H1 (cell line): ENCODE measurements at regions not wholly inside any gene's neighbourhood (a gene's known extent, or its start where the extent isn't known, plus 50 kb on each side); places are given as distances from the start of the nearest gene placed in this dataset.

Experiments used
- CTCF ChIA-PET: fragments of 300-600 bp; sonication (Branson Sonifier 250); formaldehyde crosslinking; loops from one replicate; lab custom pipeline; 2021; ENCODE audit not compliant: partially characterized antibody; lab: Charles Lee
- POLR2A ChIA-PET: fragments of 300-600 bp; sonication (Branson Sonifier 250); formaldehyde crosslinking; loops from one replicate; lab custom pipeline; 2021; ENCODE audit warnings: inconsistent platforms; ENCODE audit not compliant: partially characterized antibody; lab: Charles Lee
- DNase-seq, 2 experiments: peaks; one replicate each; pipeline versions ENCODE4 v3.0.0 to v3.0.0-alpha.2; 2010 to 2022; ENCODE audit warnings: low spot score in 2 of 2, low read depth in 1 of 2, mixed read lengths in 1 of 2
- FAIRE-seq: peaks from 2 replicates; lab custom pipeline; 2011; peaks lifted over from hg19 to GRCh38; lab: Jason Lieb, UNC
- H2AFZ ChIP-seq: 2 replicates; pipeline ENCODE4 v1.8.1; 2012; ENCODE audit warnings: low read length, inconsistent platforms
- H2AK5ac ChIP-seq: 2 replicates; pipeline ENCODE4 v1.6.1; 2013; ENCODE audit warnings: low read depth, low read length
- H2BK120ac ChIP-seq: replicated peaks from 2 replicates; pipeline ENCODE3; 2013; ENCODE audit warnings: low read depth, low read length, inconsistent platforms
- H2BK12ac ChIP-seq: 2 replicates; pipeline ENCODE4 v1.6.1; 2013; ENCODE audit warnings: low read depth, low read length
- H2BK15ac ChIP-seq: 2 replicates; pipeline ENCODE4 v1.6.1; 2013; ENCODE audit warnings: low read length
- H2BK20ac ChIP-seq: 2 replicates; pipeline ENCODE4 v1.6.1; 2013; ENCODE audit warnings: low read length
- H2BK5ac ChIP-seq: 2 replicates; pipeline ENCODE4 v1.6.1; 2013; ENCODE audit warnings: low read depth, low read length
- H3K14ac ChIP-seq: 2 replicates; pipeline ENCODE4 v1.6.1; 2013; ENCODE audit warnings: inconsistent platforms; ENCODE audit not compliant: insufficient read length
- H3K18ac ChIP-seq: 2 replicates; pipeline ENCODE4 v1.6.1; 2013; ENCODE audit warnings: low read length; ENCODE audit errors: extremely low read depth
- H3K23ac ChIP-seq: 2 replicates; pipeline ENCODE4 v1.6.1; 2013; ENCODE audit warnings: inconsistent platforms; ENCODE audit not compliant: insufficient read length
- H3K23me2 ChIP-seq: 2 replicates; pipeline ENCODE4 v1.6.1; 2013; ENCODE audit warnings: low read depth, low read length
- H3K27ac ChIP-seq: 2 replicates; pipeline ENCODE4 v1.6.1; 2011; ENCODE audit warnings: low read depth, low read length, inconsistent platforms
- H3K27me3 ChIP-seq, 4 experiments: replicated peaks in 1 of 4; 1 replicate in 1 of 4; 2 replicates in 3 of 4; pipeline versions ENCODE4 v1.6.1 to v1.8.1; 2011 to 2013; ENCODE audit warnings: low read length in 3 of 4, mild to moderate bottlenecking in 3 of 4, inconsistent platforms in 2 of 4, mixed read lengths in 2 of 4, moderate library complexity in 1 of 4; ENCODE audit not compliant: control insufficient read depth in 3 of 4, insufficient read depth in 3 of 4; ENCODE audit errors: extremely low read depth in 1 of 4
- H3K36me3 ChIP-seq, 4 experiments: 2 replicates each; pipeline versions ENCODE4 v1.6.1 to v1.8.1; 2011 to 2013; ENCODE audit warnings: mild to moderate bottlenecking in 4 of 4, low read length in 3 of 4, moderate library complexity in 2 of 4, control low read depth in 1 of 4, inconsistent platforms in 1 of 4; ENCODE audit not compliant: insufficient read depth in 4 of 4, control insufficient read depth in 2 of 4
- H3K4ac ChIP-seq: replicated peaks from 2 replicates; pipeline ENCODE3; 2013; ENCODE audit warnings: low read length, low read depth, mixed read lengths, inconsistent platforms; ENCODE audit not compliant: insufficient read length
- H3K4me1 ChIP-seq, 4 experiments: replicated peaks in 1 of 4; 1 replicate in 1 of 4; 2 replicates in 3 of 4; pipeline versions ENCODE4 v1.6.1 to v1.8.1; 2011 to 2013; ENCODE audit warnings: low read length in 3 of 4, inconsistent platforms in 2 of 4, mixed read lengths in 1 of 4; ENCODE audit not compliant: insufficient read depth in 4 of 4, control insufficient read depth in 3 of 4
- H3K4me2 ChIP-seq, 2 experiments: 2 replicates each; pipeline versions ENCODE4 v1.6.1 to v1.8.1; 2011 to 2013; ENCODE audit warnings: low read depth in 2 of 2, low read length in 2 of 2, control low read depth in 1 of 2, inconsistent platforms in 1 of 2, mild to moderate bottlenecking in 1 of 2; ENCODE audit not compliant: insufficient read depth in 1 of 2
- H3K4me3 ChIP-seq, 4 experiments: fragments of 200-600, 300-600 bp in 1 of 4; sonication (generic), shearing (Covaris generic), sonication (Bioruptor Twin) in 1 of 4; 2 replicates each; pipeline versions ENCODE4 v1.5.1 to v1.8.1; 2011 to 2016; ENCODE audit warnings: low read length in 4 of 4, low read depth in 3 of 4, control low read depth in 2 of 4, inconsistent platforms in 2 of 4, mild to moderate bottlenecking in 2 of 4, mixed read lengths in 1 of 4, moderate library complexity in 1 of 4; ENCODE audit not compliant: insufficient read depth in 2 of 4; ENCODE audit errors: extremely low read depth in 1 of 4
- H3K56ac ChIP-seq: replicated peaks from 2 replicates; pipeline ENCODE3; 2013; ENCODE audit warnings: low read depth, mild to moderate bottlenecking, mixed read lengths, low read length, inconsistent platforms; ENCODE audit not compliant: insufficient read length
- H3K79me1 ChIP-seq: 2 replicates; pipeline ENCODE4 v1.6.1; 2013; ENCODE audit warnings: low read depth, low read length, control low read depth
- H3K79me2 ChIP-seq, 2 experiments: 2 replicates each; pipeline versions ENCODE4 v1.6.1 to v1.8.1; 2012 to 2013; ENCODE audit warnings: low read length in 2 of 2, mild to moderate bottlenecking in 2 of 2, inconsistent platforms in 1 of 2; ENCODE audit not compliant: insufficient read depth in 2 of 2, control insufficient read depth in 1 of 2
- H3K9ac ChIP-seq, 4 experiments: replicated peaks in 1 of 4; 1 replicate in 1 of 4; 2 replicates in 3 of 4; pipeline versions ENCODE4 v1.6.1 to v1.8.1; 2011 to 2013; ENCODE audit warnings: low read depth in 3 of 4, low read length in 3 of 4, control low read depth in 2 of 4, mild to moderate bottlenecking in 2 of 4, moderate library complexity in 2 of 4, inconsistent platforms in 1 of 4; ENCODE audit errors: extremely low read depth in 1 of 4
- H3K9me3 ChIP-seq, 2 experiments: 2 replicates each; pipeline versions ENCODE4 v1.6.1 to v1.8.1; 2012 to 2013; ENCODE audit warnings: mild to moderate bottlenecking in 2 of 2, moderate library complexity in 2 of 2, control low read depth in 1 of 2, inconsistent platforms in 1 of 2, low read depth in 1 of 2, low read length in 1 of 2, mixed read lengths in 1 of 2; ENCODE audit not compliant: insufficient read depth in 2 of 2
- H4K20me1 ChIP-seq, 2 experiments: replicated peaks in 1 of 2; 2 replicates each; pipeline versions ENCODE3 to v1.8.1; 2011 to 2013; ENCODE audit warnings: inconsistent platforms in 2 of 2, low read length in 2 of 2, mild to moderate bottlenecking in 1 of 2; ENCODE audit not compliant: insufficient read depth in 2 of 2, control insufficient read depth in 1 of 2
- H4K5ac ChIP-seq: 2 replicates; pipeline ENCODE4 v1.6.1; 2013; ENCODE audit warnings: low read length, low read depth, mixed read lengths, inconsistent platforms; ENCODE audit not compliant: insufficient read length
- H4K8ac ChIP-seq: 2 replicates; pipeline ENCODE4 v1.8.0; 2013; ENCODE audit warnings: mild to moderate bottlenecking, moderate library complexity, low read length, inconsistent platforms; ENCODE audit not compliant: insufficient read depth; ENCODE audit errors: extremely low read depth
- H4K91ac ChIP-seq: replicated peaks from 2 replicates; pipeline ENCODE3; 2013; ENCODE audit warnings: low read length, mixed read lengths, inconsistent platforms; ENCODE audit not compliant: insufficient read length
- ASH2L ChIP-seq: fragments of 200-600, 300-600 bp; sonication (generic); IDR thresholded peaks from one replicate; pipeline ENCODE4 v1.7.1; 2017; ENCODE audit warnings: low read length
- ATF3 ChIP-seq: IDR thresholded peaks from 2 replicates; pipeline ENCODE4 v1.6.1; 2011; ENCODE audit warnings: low read depth, mild to moderate bottlenecking, low read length; ENCODE audit not compliant: insufficient read depth
- CBX8 ChIP-seq: fragments of 300-800, 300-1000 bp; sonication (generic); IDR thresholded peaks from 2 replicates; pipeline ENCODE4 v1.7.1; 2016; ENCODE audit warnings: low read depth, low read length, borderline replicate concordance
- KDM4A ChIP-seq: IDR thresholded peaks from one replicate; pipeline ENCODE4 v1.7.1; 2012; ENCODE audit warnings: low read depth, mild to moderate bottlenecking, moderate library complexity, low read length, inconsistent platforms; ENCODE audit not compliant: severe bottlenecking
- MAFK ChIP-seq: IDR thresholded peaks from 2 replicates; pipeline ENCODE4 v1.6.1; 2012; ENCODE audit warnings: low read depth, mild to moderate bottlenecking, improper control_type of control experiment, low read length
- MAX ChIP-seq: IDR thresholded peaks from 2 replicates; pipeline ENCODE4 v1.6.1; 2012; ENCODE audit warnings: inconsistent platforms
- POLR2A ChIP-seq, 2 experiments: IDR thresholded peaks; 1 replicate in 1 of 2; 2 replicates in 1 of 2; pipeline ENCODE4 v1.6.1; 2011; ENCODE audit warnings: low read depth in 2 of 2, low read length in 2 of 2, mild to moderate bottlenecking in 2 of 2; ENCODE audit errors: control extremely low read depth in 1 of 2
- RNF2 ChIP-seq: fragments of 200-900, 300-1000 bp; sonication (generic); IDR thresholded peaks from 2 replicates; pipeline ENCODE4 v1.7.1; 2016; ENCODE audit warnings: borderline replicate concordance, low read depth, mild to moderate bottlenecking, antibody characterized with exemption, low read length; ENCODE audit not compliant: poor library complexity, severe bottlenecking; ENCODE audit errors: missing control alignments
- SP1 ChIP-seq: IDR thresholded peaks from 2 replicates; pipeline ENCODE4 v1.6.1; 2011; ENCODE audit warnings: low read depth, low read length
- TAF1 ChIP-seq: IDR thresholded peaks from 2 replicates; pipeline ENCODE4 v1.6.1; 2011; ENCODE audit warnings: mild to moderate bottlenecking, low read depth, low read length
- TCF12 ChIP-seq: IDR thresholded peaks from 2 replicates; pipeline ENCODE4 v1.6.1; 2011; ENCODE audit warnings: low read depth, mild to moderate bottlenecking, low read length
- ZNF274 ChIP-seq: IDR thresholded peaks from 2 replicates; pipeline ENCODE4 v1.7.0; 2012; ENCODE audit warnings: low read length, borderline replicate concordance; ENCODE audit errors: extremely low read depth
- TF ChIP-seq, protein P1 (sequence below), 3 experiments: IDR thresholded peaks; 1 replicate in 2 of 3; 2 replicates in 1 of 3; pipeline versions ENCODE4 v1.5.1 to v1.6.1; 2011; ENCODE audit warnings: low read length in 3 of 3, mild to moderate bottlenecking in 3 of 3, inconsistent platforms in 2 of 3, low read depth in 1 of 3, moderate library complexity in 1 of 3; ENCODE audit not compliant: insufficient read depth in 1 of 3; ENCODE audit errors: control extremely low read depth in 1 of 3

- no peak for DNase-seq
- TF ChIP-seq, protein P1, sequence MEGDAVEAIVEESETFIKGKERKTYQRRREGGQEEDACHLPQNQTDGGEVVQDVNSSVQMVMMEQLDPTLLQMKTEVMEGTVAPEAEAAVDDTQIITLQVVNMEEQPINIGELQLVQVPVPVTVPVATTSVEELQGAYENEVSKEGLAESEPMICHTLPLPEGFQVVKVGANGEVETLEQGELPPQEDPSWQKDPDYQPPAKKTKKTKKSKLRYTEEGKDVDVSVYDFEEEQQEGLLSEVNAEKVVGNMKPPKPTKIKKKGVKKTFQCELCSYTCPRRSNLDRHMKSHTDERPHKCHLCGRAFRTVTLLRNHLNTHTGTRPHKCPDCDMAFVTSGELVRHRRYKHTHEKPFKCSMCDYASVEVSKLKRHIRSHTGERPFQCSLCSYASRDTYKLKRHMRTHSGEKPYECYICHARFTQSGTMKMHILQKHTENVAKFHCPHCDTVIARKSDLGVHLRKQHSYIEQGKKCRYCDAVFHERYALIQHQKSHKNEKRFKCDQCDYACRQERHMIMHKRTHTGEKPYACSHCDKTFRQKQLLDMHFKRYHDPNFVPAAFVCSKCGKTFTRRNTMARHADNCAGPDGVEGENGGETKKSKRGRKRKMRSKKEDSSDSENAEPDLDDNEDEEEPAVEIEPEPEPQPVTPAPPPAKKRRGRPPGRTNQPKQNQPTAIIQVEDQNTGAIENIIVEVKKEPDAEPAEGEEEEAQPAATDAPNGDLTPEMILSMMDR (IDR thresholded peaks at IDR 0.05; ENCODE audit: control extremely low read depth in 1 of 3, insufficient read depth in 1 of 3, low read depth in 1 of 3, low read length in 3 of 3), result no peak
- TF ChIP-seq CBX8 (no peak), MAX (no peak), TCF12 (no peak), KDM4A (no peak), ATF3 (no peak), RNF2 (no peak), POLR2A (IDR thresholded peaks at IDR 0.05; ENCODE audit: control extremely low read depth in 1 of 2, low read depth in 2 of 2, low read length in 2 of 2) (no peak), MAFK (no peak), ASH2L (no peak), ZNF274 (no peak), TAF1 (no peak), SP1 (no peak)
Measured at GRCh38 chr2:163441603-163442002, 294.2 kb downstream of the FIGN start.

More at GRCh38 chr2:163441603-163442002, 294.2 kb downstream of the FIGN start:
- no peak overlapping the region for H3K9ac ChIP-seq
- H2BK5ac ChIP-seq, result no peak overlapping the region
- H3K79me2 ChIP-seq, result no peaks in the 10 kb centered on the region
- H4K5ac ChIP-seq, result no peak overlapping the region
- H4K8ac ChIP-seq, result no peak overlapping the region
- POLR2A ChIA-PET, result interaction anchor here (0.7 kb wide), 1 partner anchor 16 kb away, joined by 3 read pairs; no protein-coding TSS in a partner anchor
- H4K91ac ChIP-seq, result no peak overlapping the region
- no peaks in the 10 kb centered on the region for H3K9me3 ChIP-seq
- H3K4me3 ChIP-seq, result no peak overlapping the region
- no peak overlapping the region for H3K4ac ChIP-seq
- H3K56ac ChIP-seq, result no peak overlapping the region
- no peaks in the 10 kb centered on the region for H3K4me1 ChIP-seq
- no peak overlapping the region for H3K14ac ChIP-seq
- H3K18ac ChIP-seq, result no peak overlapping the region
- no peak overlapping the region for H2BK20ac ChIP-seq
- H4K20me1 ChIP-seq, result no peaks in the 10 kb centered on the region
- H3K36me3 ChIP-seq, result no peaks in the 10 kb centered on the region
- H2BK15ac ChIP-seq, result no peak overlapping the region
- H3K79me1 ChIP-seq, result no peaks in the 10 kb centered on the region
- no peaks in the 10 kb centered on the region for H3K23me2 ChIP-seq
- no peak overlapping the region for H3K23ac ChIP-seq
- H2BK12ac ChIP-seq, result no peak overlapping the region
- no peak overlapping the region for H3K4me2 ChIP-seq
- H2BK120ac ChIP-seq, result no peak overlapping the region
- CTCF ChIA-PET, result no interaction called here
- H3K27ac ChIP-seq, result no peak overlapping the region
- FAIRE-seq, result no peak
- no peaks in the 10 kb centered on the region for H3K27me3 ChIP-seq
- H2AFZ ChIP-seq, result no peak overlapping the region
- H2AK5ac ChIP-seq, result no peak overlapping the region
